ENCODE measurements at regions not wholly inside any gene's neighbourhood (a gene's known extent, or its start where the extent isn't known, plus 50 kb on each side); places are given as distances from the start of the nearest gene placed in this dataset.
"Not testable (repeated sequence)": the region's sequence is repeated elsewhere in the genome, so short reads cannot be mapped to it uniquely, and the experiment has no call there.

DNA sequence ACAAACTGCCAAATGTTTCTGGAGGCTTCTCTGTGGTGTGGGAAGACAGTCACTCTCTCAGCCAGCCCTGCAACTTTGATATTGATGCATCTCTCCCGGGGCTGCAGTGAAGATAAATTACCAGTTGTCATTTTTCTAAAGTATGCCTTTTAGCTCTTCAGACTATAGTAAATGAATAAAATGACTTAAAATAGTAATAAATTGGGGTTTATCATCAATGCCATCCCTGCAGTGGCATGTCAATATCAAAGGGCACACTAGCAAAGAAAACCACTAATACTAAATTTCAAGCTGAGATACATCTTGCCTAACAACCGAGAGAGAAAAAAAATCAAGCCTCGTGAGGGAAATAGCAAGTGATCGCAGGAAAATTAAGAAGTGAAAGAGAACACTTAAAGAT lies 749.5 kb upstream of the SLC39A10 start:
- DNase-seq = no peak

- DNase-seq = no peak
Measured at GRCh38 chr2:194896871-194897270, 760.2 kb upstream of the SLC39A10 start.

GRCh38 chr2:194883711-194884110 lies 773.3 kb upstream of the SLC39A10 start:
- DNase-seq = no peak

- no peak for DNase-seq
Measured at GRCh38 chr2:194870974-194871535, 786.0 kb upstream of the SLC39A10 start.

DNA sequence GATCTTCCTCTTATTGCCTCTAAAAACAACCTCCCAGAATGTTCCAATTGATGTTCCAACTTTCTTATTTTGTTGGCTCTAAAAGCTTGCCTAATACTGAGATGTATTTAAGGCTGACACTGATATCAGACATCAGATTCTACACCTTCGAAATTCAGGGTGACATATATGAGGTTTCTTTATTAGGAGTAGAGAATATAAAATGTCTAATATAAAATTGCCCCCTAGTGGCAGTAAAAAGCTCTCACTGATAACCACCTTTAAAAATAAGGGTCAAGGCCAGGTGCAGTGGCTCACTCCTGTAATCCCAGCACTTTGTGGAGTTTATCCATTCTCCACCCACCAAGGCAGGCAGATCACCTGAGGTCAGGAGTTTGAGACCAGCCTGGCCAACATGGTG lies 789.7 kb upstream of the SLC39A10 start:
- no peak for DNase-seq

GRCh38 chr2:194854941-194855340 lies 802.1 kb upstream of the SLC39A10 start:
- no peak for DNase-seq

DNA sequence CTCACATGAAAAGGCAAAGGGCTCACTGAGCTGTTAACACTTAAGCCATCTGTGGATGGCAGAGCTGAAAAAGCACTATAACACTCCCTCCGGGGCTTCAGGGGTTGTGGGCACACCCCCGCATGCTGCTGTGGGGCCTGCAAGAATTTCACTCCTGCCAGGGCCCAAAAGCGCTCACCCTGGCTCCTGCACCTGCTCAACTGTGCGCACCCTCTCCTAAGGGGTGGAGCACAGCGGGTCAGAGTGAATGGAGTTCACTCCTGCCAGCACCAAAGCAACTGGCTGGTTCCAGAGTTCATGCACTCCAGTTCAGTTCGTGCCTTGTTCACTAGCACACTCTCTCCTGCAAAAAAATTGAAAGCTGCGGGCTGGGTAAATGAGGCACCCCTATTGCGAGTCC lies 814.2 kb upstream of the SLC39A10 start:
- peak; percentile 19 for DNase-seq

DNA sequence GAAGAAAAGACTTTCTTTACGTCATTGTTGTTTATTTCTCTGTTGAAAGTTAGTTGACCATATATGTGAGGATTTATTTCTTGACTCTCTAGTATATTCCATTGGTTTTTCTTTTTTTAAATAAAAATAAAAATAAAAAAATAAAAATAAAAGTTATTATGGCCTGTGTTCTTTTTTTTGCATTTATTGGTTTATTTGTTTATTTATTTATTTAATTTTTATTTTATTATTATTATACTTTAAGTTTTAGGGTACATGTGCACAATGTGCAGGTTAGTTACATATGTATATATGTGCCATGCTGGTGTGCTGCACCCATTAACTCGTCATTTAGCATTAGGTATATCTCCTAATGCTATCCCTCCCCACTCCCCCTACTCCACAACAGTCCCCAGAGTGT lies 822.7 kb upstream of the SLC39A10 start:
- not testable (repeated sequence) for DNase-seq

DNA sequence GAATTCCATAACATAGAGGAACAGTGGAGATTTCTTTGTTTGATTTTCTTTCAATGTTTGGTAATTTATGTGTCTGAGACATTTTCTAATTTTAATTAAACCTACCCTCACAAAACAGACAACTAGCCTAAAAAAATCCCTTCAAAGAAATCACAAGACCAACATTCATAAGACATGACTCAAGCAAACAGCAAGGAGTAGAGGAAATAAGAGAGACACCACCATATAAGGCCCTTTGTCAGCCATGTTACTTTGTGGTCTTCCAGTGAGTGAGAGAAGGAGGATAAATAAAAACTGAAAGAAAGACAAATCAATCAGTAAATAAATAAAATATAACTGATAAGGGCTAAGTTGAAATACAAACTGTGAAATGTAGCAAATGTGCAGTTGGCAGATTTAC lies 830.8 kb upstream of the SLC39A10 start:
- no peak for DNase-seq

DNA sequence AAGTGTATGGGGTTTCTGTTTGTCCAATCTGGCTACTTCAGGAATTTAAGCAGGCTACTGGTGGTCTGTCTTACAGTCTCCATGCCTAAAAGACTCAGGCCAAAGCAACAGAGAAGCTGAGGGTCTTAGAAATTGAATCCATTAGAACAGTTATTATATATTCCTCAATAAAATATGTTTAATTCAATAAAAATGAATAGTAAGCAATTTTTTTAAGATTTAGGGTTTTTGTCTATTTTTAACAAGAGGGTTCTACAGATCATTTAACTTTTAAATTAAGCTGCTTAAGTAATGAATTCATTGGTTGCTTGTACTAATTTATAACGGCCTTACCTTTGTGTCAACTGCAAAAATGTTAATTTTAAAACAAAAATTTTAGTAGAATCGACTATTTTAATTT lies 832.6 kb upstream of the SLC39A10 start:
- no peak for DNase-seq

DNA sequence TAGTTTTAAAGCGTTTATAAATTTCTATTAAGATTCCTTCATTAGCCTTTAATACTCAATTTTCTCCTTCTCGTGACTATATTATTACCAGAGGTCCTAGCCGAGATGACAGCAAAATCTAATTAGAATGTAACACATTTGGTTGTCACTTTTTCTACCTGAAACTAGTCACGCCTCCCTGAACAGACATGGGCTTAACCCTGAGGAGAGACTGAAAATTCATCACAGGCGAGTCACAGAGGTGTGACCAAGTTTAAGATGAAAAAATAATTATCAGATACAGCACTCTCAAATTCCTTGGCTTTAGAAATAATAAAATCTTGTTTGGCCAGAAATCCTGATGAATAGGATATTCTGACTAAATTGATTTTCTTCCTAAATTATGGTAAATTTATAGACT lies 834.4 kb upstream of the SLC39A10 start:
- DNase-seq = no peak

DNA sequence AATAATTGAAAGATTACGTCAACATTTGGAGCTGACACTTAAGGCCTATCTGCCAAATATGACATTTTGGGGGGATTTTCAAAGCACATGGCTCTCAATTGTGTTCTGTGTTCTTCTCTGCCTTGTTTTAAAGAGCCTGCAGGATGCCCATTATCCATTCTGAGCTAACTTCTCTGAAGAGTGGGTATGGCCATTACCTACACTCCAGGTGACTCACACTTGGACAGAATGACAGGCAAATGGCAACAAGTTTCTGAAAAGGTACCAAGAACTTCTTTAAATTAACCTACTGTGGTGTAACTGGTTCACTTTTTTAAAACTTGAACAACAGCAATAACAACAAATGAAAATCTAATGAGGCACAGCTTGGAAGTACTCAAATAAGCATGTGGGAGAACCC lies 834.9 kb upstream of the SLC39A10 start:
- no peak for DNase-seq

GRCh38 chr2:194819367-194819766 lies 837.7 kb upstream of the SLC39A10 start:
- DNase-seq = no peak

DNA sequence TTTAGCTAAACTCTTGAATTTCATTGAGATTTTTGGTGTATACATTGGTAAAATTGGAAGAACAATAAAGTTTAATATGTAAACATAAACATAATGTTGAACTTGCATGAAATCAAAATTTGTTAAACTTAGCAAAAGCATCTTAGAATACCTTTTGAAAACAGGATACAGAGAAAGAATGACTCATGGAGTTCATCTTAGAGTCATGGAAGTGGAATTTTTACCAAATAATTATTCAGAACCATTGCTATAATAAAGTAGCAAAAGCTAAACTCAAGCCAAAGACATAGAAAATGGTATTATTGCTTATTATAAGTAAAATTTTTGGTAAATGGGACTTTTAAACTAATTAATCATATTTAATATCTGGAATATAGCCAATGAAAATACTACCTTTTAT lies 841.6 kb upstream of the SLC39A10 start:
- DNase-seq = no peak

DNA sequence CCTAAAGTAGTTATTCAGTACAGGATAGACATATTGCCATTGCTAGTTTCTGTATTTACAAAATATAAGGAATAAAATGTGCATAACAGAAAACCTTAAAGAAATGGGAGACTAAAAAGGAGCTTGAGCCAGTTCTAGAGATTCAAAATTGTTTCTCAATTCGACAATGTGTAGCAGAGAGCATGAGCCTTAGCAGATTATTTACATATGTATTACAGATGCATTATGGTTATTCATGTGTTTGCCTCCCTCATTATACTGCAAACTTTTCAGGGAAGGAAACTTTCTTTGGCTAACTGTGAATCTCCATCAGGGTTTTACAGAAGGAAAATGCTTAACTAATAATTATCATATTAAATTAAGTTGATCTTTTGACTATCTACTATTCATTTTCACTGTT lies 854.4 kb upstream of the SLC39A10 start:
- DNase-seq = no peak

GRCh38 chr2:194787071-194787470 lies 870.0 kb upstream of the SLC39A10 start:
- not testable (repeated sequence) for DNase-seq

GRCh38 chr2:194771394-194771793 lies 885.6 kb upstream of the SLC39A10 start:
- DNase-seq = not testable (repeated sequence)

GRCh38 chr2:194769030-194769429 lies 888.0 kb upstream of the SLC39A10 start:
- DNase-seq = no peak

GRCh38 chr2:194765723-194766122 lies 891.3 kb upstream of the SLC39A10 start:
- DNase-seq = no peak

- DNase-seq = no peak
Measured at GRCh38 chr2:194750926-194751325, 906.1 kb upstream of the SLC39A10 start.

GRCh38 chr2:194745557-194746146 lies 911.4 kb upstream of the SLC39A10 start:
- no peak for DNase-seq

DNA sequence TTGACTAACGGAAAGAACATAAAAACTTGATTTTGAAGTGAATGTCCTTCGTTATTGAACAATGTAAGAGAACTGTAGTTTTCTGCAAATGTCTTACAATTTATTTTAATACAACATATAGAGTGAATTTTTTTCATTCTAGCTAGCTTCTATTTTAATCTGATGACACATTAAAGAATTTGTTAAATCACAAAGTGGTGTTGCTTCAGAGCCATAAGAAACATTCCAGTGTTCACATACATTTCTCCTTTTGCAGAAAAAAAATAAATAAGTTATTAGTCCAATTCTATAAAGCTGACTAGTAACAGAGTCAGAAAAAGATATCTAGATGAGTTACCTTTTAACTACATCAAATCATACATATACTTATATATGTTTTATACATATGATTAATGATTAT lies 914.3 kb upstream of the SLC39A10 start:
- no peak for DNase-seq

DNA sequence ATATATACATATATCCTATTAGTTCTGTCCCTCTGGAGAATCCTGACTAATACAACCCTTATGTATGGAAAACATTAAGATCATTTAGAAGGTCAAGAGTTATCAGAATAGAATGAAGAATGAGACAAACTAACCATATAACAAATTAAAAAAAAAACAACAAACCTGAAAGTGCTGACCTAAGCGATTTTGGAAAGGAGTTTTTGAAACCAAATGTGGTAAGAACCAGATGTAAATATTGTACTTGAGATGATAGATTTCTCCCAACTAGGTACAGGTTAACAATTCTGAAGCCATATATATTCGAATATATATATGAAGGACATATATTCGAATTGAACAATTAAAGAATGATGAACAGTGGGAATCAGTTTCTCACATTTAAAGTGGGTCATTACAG lies 917.8 kb upstream of the SLC39A10 start:
- no peak for DNase-seq

- no peak for DNase-seq
Measured at GRCh38 chr2:194735837-194736542, 921.0 kb upstream of the SLC39A10 start.

DNA sequence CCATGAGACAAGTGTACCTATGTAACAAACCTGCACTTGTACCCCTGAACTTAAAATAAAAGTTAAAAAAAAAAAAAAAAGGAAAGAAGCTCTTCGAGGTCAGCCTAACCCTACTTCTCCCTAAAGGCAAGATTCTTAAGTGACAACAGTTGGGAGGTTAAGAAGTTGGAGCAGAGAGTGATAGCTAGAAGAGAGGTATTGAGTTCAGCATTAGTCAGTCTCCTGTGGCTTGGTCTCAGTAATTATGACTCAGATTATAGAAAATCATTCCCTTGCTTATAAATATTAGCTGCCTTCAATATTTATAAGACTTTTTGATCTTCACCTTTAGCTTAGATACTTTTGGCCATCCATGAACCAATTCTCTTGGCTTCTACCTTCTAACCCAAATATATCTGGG lies 926.8 kb upstream of the SLC39A10 start:
- no peak for DNase-seq
